Stimulated activated CD4-positive, alpha-beta T cell treated with anti-CD3 and anti-CD28 coated beads, TNF-alpha, amount 100 ng/mL, for 1 hour (primary cell): ENCODE measurements at regions not wholly inside any gene's neighbourhood (a gene's known extent, or its start where the extent isn't known, plus 50 kb on each side); places are given as distances from the start of the nearest gene placed in this dataset.

Experiments
- DNase-seq, 3 donors: peaks; one replicate each; pipeline ENCODE4 v3.0.0-alpha.2; 2020; ENCODE audit warnings: low read depth in 3 of 3, low spot score in 1 of 3

GRCh38 chr16:86988920-86989696 lies 328.1 kb downstream of the C16orf95 start:
- DNase-seq, result no peak

GRCh38 chr16:86990451-86990850 lies 326.7 kb downstream of the C16orf95 start:
- DNase-seq, result no peak

GRCh38 chr16:86991679-86992078 lies 325.5 kb downstream of the C16orf95 start:
- DNase-seq, result no peak

- no peak for DNase-seq
Measured at GRCh38 chr16:86992587-86992986, 324.6 kb downstream of the C16orf95 start.

- no peak for DNase-seq
Measured at GRCh38 chr16:86993426-86994110, 323.6 kb downstream of the C16orf95 start.

GRCh38 chr16:86994215-86994614 lies 323.0 kb downstream of the C16orf95 start:
- no peak for DNase-seq

DNA sequence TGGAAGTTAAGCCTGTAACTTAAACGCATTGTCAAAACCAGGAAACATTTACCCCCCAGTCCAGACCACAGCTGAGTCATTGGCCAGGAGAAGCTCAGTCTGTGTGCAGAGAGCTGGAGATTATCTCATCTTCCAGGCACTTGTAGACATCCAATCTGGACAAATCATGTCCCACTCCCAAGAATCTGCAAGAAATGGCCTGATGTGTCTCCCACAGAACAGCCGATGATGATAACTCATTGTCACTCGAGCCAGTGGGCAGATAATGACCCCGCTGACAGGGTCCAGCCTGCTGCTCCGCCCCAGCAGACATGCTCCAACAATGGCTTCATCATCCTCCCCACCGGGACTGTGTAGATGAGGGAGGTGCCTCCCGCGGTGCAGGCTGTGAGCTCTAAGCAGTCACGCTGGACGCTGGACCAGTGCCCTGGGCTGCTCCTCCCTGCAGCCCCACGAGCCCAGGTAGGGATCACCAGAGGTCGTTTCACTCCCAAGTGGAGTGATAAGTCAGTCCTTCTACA lies 322.5 kb downstream of the C16orf95 start:
- no peak for DNase-seq

DNA sequence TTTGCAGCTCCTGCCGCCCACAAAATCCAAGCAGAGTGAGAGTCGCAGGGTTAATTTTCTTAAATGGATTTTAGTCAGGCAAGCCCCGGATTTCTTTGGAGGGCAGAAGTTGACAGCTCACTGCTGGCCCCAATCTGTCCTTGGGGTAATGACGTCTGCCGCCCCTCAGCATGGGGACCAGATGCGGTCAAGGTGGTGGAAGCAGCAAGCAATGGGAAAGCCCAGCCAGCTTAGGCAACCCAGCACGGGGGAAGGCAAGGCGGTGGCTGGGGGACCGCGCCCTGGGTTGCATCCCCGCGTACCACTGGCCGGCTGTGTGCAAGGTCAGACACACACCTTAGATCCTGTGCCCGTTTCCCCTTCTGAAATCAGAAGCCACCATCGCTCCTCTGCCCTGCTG lies 321.7 kb downstream of the C16orf95 start:
- no peak for DNase-seq

DNA sequence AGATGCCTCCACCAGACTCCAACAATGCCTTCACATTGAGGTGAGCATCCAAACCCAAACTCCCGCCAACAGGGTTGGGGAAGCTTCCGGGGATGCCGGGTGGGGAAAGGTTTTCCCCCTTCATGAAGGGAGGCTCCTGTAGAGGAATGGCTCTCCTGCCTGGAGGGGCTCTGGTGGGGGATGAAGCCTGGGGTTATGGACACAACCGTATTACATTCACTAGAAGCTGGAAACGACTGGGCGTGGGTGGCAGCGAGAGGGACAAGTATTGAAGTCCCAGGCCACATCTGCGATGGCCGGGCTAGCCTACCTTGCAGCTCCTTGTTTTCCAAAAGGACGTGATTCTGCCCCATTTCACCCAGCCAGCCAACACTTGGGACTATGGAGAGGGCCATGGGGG lies 321.1 kb downstream of the C16orf95 start:
- no peak for DNase-seq

DNA sequence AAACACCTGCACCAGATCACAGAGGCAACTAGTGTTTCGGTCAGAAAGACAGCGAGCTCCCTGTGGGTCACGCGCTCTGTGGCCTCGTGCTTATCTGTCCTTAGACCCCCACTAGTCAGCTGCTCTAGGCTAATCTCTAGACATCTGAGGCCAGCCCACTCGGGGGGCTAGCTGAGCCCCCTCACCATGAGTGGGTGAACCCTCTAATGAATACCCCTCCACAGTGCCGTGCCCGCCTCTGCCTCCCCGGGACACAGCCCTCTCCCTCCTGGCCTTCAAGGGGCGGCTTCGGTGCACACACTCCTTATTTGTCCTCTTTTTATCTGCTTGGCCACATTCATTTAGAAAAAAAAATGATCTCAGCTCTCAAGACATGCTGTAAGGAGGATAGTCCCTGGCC lies 320.1 kb downstream of the C16orf95 start:
- DNase-seq, result no peak

DNA sequence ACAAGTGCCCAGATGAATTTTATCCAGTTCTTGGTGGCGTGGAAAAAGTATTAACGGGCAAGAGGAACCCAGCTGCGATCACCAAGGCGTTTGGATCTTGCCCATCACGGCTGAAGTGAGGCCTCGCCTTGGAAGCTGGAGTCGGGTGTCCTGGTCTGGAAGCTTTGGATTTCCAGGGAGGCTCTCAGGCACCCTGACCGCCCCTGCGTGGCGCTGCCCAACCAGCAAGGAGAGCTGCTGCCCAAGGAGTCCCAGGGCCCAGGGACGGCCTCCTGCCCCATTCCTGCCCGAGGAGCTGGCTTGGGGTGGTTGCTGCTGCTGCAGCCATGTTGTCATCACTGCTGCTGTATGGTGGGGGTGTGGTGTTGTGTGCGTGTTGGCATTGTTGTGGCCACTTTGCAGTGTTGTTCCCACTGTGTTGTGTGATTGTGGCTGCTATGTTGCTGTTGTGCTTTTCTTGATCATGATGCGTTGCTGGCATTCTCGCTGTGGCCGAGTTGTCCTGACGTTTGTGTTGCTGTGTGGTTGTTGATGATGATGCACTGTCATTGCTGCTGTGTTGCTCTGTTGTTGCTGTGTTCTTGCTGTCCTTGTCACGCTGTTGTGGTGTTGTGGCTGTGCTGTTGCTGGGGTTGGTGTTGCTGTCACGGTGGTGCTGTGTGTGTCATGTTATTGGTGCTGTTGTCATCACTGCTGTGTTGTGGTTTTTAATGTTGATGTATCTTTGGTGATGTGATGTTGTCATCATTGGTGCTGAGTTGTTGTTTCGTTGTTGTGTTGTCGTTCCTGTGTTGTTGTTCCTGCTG lies 318.8 kb downstream of the C16orf95 start:
- DNase-seq, result no peak

DNA sequence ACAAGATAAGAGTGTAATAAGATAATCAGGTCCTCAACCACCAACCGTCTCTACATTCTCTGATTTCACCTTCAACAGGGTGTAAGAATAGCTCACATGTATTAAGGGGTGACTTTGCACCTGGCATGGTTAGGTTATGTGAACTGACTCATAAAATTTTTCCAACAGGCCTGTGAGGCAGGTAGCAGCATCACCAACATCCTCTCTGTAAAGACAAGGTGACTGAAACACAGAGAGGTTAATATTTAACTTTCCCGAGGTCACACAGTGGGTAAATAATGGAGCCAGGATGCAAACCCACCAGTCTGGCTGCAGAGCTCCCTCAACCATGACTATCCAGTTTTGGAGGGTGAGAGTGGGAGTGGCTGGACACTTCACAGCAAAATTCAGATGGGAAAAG lies 317.2 kb downstream of the C16orf95 start:
- DNase-seq, result no peak

- DNase-seq, result no peak
Measured at GRCh38 chr16:87002717-87003413, 314.3 kb downstream of the C16orf95 start.

DNA sequence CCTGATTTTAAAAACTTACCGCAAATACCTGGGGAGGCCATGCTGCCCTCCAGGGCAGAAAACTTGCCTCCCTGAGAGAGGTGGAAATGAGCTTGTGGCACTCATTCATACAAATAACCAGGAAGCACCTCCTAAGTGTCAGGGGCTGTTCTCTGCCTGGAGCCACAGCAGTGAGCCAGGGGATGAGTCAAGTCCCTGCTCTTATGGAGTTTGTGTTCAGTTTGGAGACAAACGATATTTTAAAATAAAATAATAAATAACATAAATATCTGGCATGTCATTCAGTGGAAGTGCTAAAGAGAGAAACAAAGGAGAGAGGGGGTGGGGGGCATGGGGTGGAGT lies 313.8 kb downstream of the C16orf95 start:
- DNase-seq, result no peak

DNA sequence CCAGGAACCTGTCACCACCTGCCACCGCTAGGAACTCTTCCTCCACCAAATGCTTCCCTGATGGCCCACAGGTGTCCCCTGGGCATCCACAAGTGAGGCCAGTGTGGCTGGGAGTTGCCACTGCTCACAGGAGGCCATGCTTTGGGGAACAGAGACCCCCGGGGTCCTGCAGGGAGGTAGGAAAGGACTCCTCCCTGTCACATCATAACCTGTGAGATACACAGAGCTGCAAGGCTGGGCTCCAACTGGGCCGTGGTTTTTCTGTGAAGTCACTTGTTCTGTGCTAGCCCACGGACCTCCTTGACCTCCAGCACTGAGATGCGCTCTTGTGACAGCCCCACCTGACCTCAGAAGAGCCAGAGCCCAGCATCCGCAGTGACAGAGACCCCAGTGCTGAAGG lies 311.2 kb downstream of the C16orf95 start:
- DNase-seq, result no peak

DNA sequence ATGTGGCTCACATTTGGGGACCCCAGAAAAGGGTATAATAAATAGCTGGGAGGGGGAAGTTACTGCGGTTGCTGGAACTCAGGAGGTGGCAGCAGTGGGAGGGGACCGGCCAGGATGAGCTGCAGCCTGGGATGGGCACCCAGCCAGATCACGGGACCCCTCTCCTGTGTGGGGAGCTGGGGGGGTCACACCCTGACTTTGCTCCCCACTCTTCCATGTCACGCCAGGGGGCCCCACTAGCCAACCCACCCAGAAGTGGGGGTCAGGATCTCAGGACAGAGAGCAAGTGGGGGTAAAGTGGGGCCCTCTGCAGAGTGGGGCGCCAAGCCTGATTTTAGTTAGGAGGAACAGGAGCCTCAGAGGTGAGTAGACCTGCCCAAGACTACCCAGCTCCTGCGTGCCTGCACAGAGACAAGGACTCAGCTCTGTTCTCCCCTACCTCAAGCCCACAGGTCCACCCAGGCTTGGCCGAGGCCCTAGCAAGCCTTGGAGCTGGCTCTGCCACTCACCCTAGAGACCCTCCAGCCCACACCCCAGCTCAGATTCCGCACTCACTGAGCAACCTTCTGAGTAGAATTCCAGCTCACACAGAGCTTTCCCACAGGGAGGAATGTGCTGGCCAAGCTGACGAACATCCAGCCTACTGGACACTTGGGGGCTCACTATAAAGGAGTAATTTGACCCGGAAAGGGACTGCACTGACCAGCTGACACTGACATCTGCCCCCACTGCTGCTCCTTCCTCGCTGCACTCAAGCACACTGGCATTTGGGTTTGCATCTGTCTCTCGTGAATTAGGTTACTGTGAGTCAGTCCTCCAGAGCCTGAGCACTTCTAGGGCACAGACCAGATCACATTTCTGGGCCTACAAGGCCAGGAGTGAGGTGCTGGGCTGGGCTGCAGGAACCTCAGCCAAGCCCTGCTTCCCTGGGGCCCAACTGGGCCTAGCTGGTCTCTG lies 310.1 kb downstream of the C16orf95 start:
- DNase-seq, result no peak

DNA sequence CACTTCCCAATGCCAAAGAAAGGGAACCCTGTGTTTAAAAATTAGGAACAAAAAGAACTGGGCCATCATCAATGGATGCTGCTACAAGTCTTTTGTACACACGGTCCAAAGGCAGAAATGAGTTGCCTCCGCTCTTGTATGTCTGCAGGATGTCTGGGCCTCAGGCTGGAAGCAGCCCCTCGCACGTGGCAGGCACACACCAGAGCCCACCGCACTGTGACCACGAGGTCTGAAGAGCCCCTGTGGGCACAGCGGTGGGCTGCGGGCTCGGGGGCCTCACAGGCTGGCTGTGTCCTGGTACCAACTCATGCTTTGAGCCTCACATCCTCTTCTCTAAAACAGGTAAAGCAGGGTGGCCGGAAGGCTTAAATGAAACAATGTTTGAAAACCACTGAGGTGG lies 309.3 kb downstream of the C16orf95 start:
- no peak for DNase-seq

GRCh38 chr16:87008664-87009063 lies 308.5 kb downstream of the C16orf95 start:
- DNase-seq, result no peak

GRCh38 chr16:87012954-87013938 lies 303.9 kb downstream of the C16orf95 start:
- no peak for DNase-seq
